ENCODE measurements at regions not wholly inside any gene's neighbourhood (a gene's known extent, or its start where the extent isn't known, plus 50 kb on each side); places are given as distances from the start of the nearest gene placed in this dataset.
"Not testable (repeated sequence)": the region's sequence is repeated elsewhere in the genome, so short reads cannot be mapped to it uniquely, and the experiment has no call there.

- DNase-seq, result not testable (repeated sequence)
Observed at GRCh38 chr1:121051161-121051790, 132.9 kb downstream of the FAM72B start.

- DNase-seq, result not testable (repeated sequence)
Observed at GRCh38 chr1:121052081-121052660, 132.0 kb downstream of the FAM72B start.

- DNase-seq, result not testable (repeated sequence)
Observed at GRCh38 chr1:121054928-121055327, 129.2 kb downstream of the FAM72B start.

- DNase-seq, result not testable (repeated sequence)
Observed at GRCh38 chr1:121066925-121067324, 117.2 kb downstream of the FAM72B start.

GRCh38 chr1:121068738-121069499 lies 115.2 kb downstream of the FAM72B start:
- DNase-seq, result not testable (repeated sequence)

GRCh38 chr1:121073852-121074251 lies 110.3 kb downstream of the FAM72B start:
- not testable (repeated sequence) for DNase-seq

- DNase-seq, result not testable (repeated sequence)
Observed at GRCh38 chr1:121075254-121075805, 108.8 kb downstream of the FAM72B start.

GRCh38 chr1:121076674-121077073 lies 107.5 kb downstream of the FAM72B start:
- DNase-seq, result not testable (repeated sequence)

- DNase-seq, result not testable (repeated sequence)
Observed at GRCh38 chr1:121079655-121080054, 104.5 kb downstream of the FAM72B start.

- DNase-seq, result not testable (repeated sequence)
Observed at GRCh38 chr1:121080197-121080903, 103.8 kb downstream of the FAM72B start.

GRCh38 chr1:121080904-121081264 lies 103.3 kb downstream of the FAM72B start:
- DNase-seq, result not testable (repeated sequence)

GRCh38 chr1:121081625-121082199 lies 102.4 kb downstream of the FAM72B start:
- not testable (repeated sequence) for DNase-seq

- not testable (repeated sequence) for DNase-seq
Observed at GRCh38 chr1:121082995-121083394, 101.1 kb downstream of the FAM72B start.

GRCh38 chr1:121086249-121086648 lies 97.9 kb downstream of the FAM72B start:
- DNase-seq, result not testable (repeated sequence)

- not testable (repeated sequence) for DNase-seq
Observed at GRCh38 chr1:121087221-121087620, 96.9 kb downstream of the FAM72B start.

GRCh38 chr1:121088568-121088967 lies 95.6 kb downstream of the FAM72B start:
- not testable (repeated sequence) for DNase-seq

GRCh38 chr1:121092329-121092968 lies 91.7 kb downstream of the FAM72B start:
- DNase-seq, result peak in 1 of 51 donors; percentile 2

GRCh38 chr1:121095014-121095413 lies 89.1 kb downstream of the FAM72B start:
- not testable (repeated sequence) for DNase-seq

GRCh38 chr1:121097127-121097866 lies 86.8 kb downstream of the FAM72B start:
- peak in 36 of 51 donors; percentile 12 to 85 (median 51) for DNase-seq

GRCh38 chr1:121097867-121098215 lies 86.3 kb downstream of the FAM72B start:
- peak in 5 of 51 donors; percentile 7 to 48 (median 19) for DNase-seq
